Frontal cortex (tissue), 3 donors: ENCODE measurements at regions not wholly inside any gene's neighbourhood (a gene's known extent, or its start where the extent isn't known, plus 50 kb on each side); places are given as distances from the start of the nearest gene placed in this dataset.

Experiments used
- DNase-seq, 2 donors: peaks; one replicate each; pipeline ENCODE4 v3.0.0; 2012; ENCODE audit warnings: low spot score in 2 of 2
- FAIRE-seq: peaks from 2 replicates; lab custom pipeline; 2012; peaks lifted over from hg19 to GRCh38; lab: Jason Lieb, UNC
- donor health status: control.
- donor health status: control.
- donor health status: control.

- no peak for FAIRE-seq
- no peak for DNase-seq
Observed at GRCh38 chr13:53341144-53341510, 312.5 kb downstream of the OLFM4 start.

- DNase-seq (no peak), FAIRE-seq (no peak)
Observed at GRCh38 chr13:53342623-53343360, 314.2 kb downstream of the OLFM4 start.

GRCh38 chr13:53343361-53343744 lies 314.7 kb downstream of the OLFM4 start:
- DNase-seq = no peak
- FAIRE-seq = no peak

- FAIRE-seq = no peak
- no peak for DNase-seq
Observed at GRCh38 chr13:53351021-53351420, 322.4 kb downstream of the OLFM4 start.

- DNase-seq (no peak), FAIRE-seq (no peak)
Observed at GRCh38 chr13:53357582-53357981, 329.0 kb downstream of the OLFM4 start.

- no peak for DNase-seq
- FAIRE-seq = no peak
Observed at GRCh38 chr13:53368948-53369347, 340.3 kb downstream of the OLFM4 start.

- DNase-seq (no peak), FAIRE-seq (no peak)
Observed at GRCh38 chr13:53379485-53379884, 350.9 kb downstream of the OLFM4 start.

- FAIRE-seq (no peak), DNase-seq (no peak)
Observed at GRCh38 chr13:53382008-53382407, 353.4 kb downstream of the OLFM4 start.

GRCh38 chr13:53398051-53398450 lies 369.4 kb downstream of the OLFM4 start:
- no peak for DNase-seq
- FAIRE-seq = no peak

GRCh38 chr13:53405616-53406015 lies 377.0 kb downstream of the OLFM4 start:
- DNase-seq = no peak

GRCh38 chr13:53408306-53408705 lies 379.7 kb downstream of the OLFM4 start:
- no peak for FAIRE-seq
- no peak for DNase-seq

More at GRCh38 chr13:53405616-53406015, 377.0 kb downstream of the OLFM4 start:
- FAIRE-seq = no peak

- FAIRE-seq (no peak), DNase-seq (no peak)
Observed at GRCh38 chr13:53408847-53409568, 380.4 kb downstream of the OLFM4 start.

- FAIRE-seq = no peak
- DNase-seq = no peak
Observed at GRCh38 chr13:53411463-53411862, 382.9 kb downstream of the OLFM4 start.

- FAIRE-seq (no peak), DNase-seq (no peak)
Observed at GRCh38 chr13:53415135-53415534, 386.5 kb downstream of the OLFM4 start.

- DNase-seq = no peak
- no peak for FAIRE-seq
Observed at GRCh38 chr13:53417601-53418000, 389.0 kb downstream of the OLFM4 start.

GRCh38 chr13:53422415-53422814 lies 393.8 kb downstream of the OLFM4 start:
- DNase-seq = no peak
- FAIRE-seq = peak; percentile 78

GRCh38 chr13:53436396-53436795 lies 407.8 kb downstream of the OLFM4 start:
- DNase-seq = no peak
- no peak for FAIRE-seq

GRCh38 chr13:53439439-53440225 lies 411.0 kb downstream of the OLFM4 start:
- DNase-seq (no peak), FAIRE-seq (no peak)

- FAIRE-seq (no peak), DNase-seq (no peak)
Observed at GRCh38 chr13:53442979-53443378, 414.4 kb downstream of the OLFM4 start.

- DNase-seq (no peak), FAIRE-seq (no peak)
Observed at GRCh38 chr13:53445686-53446085, 417.1 kb downstream of the OLFM4 start.

- DNase-seq = no peak
Observed at GRCh38 chr13:53447456-53447855, 418.8 kb downstream of the OLFM4 start.

More at GRCh38 chr13:53447456-53447855, 418.8 kb downstream of the OLFM4 start:
- FAIRE-seq = no peak
